GM19351 (cell line): ENCODE measurements at regions not wholly inside any gene's neighbourhood (a gene's known extent, or its start where the extent isn't known, plus 50 kb on each side); places are given as distances from the start of the nearest gene placed in this dataset.

Experiments used
- ATAC-seq: cut with Tn5 transposase; IDR thresholded peaks from one replicate; pipeline ENCODE4 v1.9.1; 2021; ENCODE audit warnings: mild to moderate bottlenecking, moderate library complexity; ENCODE audit not compliant: unreplicated experiment

GRCh38 chr2:9137379-9138150 is 69.0 kb upstream of the ASAP2 start:
- ATAC-seq = no peak

GRCh38 chr2:9135822-9136558 is 70.6 kb upstream of the ASAP2 start:
- ATAC-seq = no peak

GRCh38 chr2:9127316-9127715 is 79.3 kb upstream of the ASAP2 start:
- no peak for ATAC-seq

GRCh38 chr2:9126540-9126939 is 80.1 kb upstream of the ASAP2 start:
- ATAC-seq = no peak

- ATAC-seq = no peak
These were observed 82.3 kb upstream of the ASAP2 start for GRCh38 chr2:9124231-9124741.

GRCh38 chr2:9123069-9123468 is 83.5 kb upstream of the ASAP2 start:
- ATAC-seq = no peak

- ATAC-seq = no peak
These were observed 84.2 kb upstream of the ASAP2 start for GRCh38 chr2:9122367-9122766.

GRCh38 chr2:9118383-9118960 is 88.1 kb upstream of the ASAP2 start:
- ATAC-seq = no peak

GRCh38 chr2:9115229-9115628 is 91.4 kb upstream of the ASAP2 start:
- no peak for ATAC-seq

- no peak for ATAC-seq
These were observed 92.2 kb upstream of the ASAP2 start for GRCh38 chr2:9114458-9114857.

GRCh38 chr2:9113916-9114315 is 92.7 kb upstream of the ASAP2 start:
- ATAC-seq = no peak

- no peak for ATAC-seq
These were observed 93.3 kb upstream of the ASAP2 start for GRCh38 chr2:9113262-9113661.

GRCh38 chr2:9112079-9112721 is 94.4 kb upstream of the ASAP2 start:
- no peak for ATAC-seq

- no peak for ATAC-seq
These were observed 95.6 kb upstream of the ASAP2 start for GRCh38 chr2:9110893-9111569.

- ATAC-seq = no peak
These were observed 96.2 kb upstream of the ASAP2 start for GRCh38 chr2:9110346-9110884.

- ATAC-seq = no peak
These were observed 96.7 kb upstream of the ASAP2 start for GRCh38 chr2:9109871-9110270.

- no peak for ATAC-seq
These were observed 98.2 kb upstream of the ASAP2 start for GRCh38 chr2:9108210-9108967.

- ATAC-seq = no peak
These were observed 99.2 kb upstream of the ASAP2 start for GRCh38 chr2:9107168-9108025.
